ENCODE measurements at regions not wholly inside any gene's neighbourhood (a gene's known extent, or its start where the extent isn't known, plus 50 kb on each side); places are given as distances from the start of the nearest gene placed in this dataset.

- no peak for TF ChIP-seq EZH2 (IDR thresholded peaks at IDR 0.05; ENCODE audit: insufficient read depth, poor library complexity, severe bottlenecking)
- no peak for TF ChIP-seq EZH2phosphoT487 (IDR thresholded peaks at IDR 0.05; ENCODE audit: insufficient read depth, low read depth)
Measured at GRCh38 chr10:123536176-123536845, 129.8 kb upstream of the GPR26 start.

Measured in GM23248 (cell line).